ENCODE measurements at regions not wholly inside any gene's neighbourhood (a gene's known extent, or its start where the extent isn't known, plus 50 kb on each side); places are given as distances from the start of the nearest gene placed in this dataset.
"Not testable (repeated sequence)": the region's sequence is repeated elsewhere in the genome, so short reads cannot be mapped to it uniquely, and the experiment has no call there.

DNA sequence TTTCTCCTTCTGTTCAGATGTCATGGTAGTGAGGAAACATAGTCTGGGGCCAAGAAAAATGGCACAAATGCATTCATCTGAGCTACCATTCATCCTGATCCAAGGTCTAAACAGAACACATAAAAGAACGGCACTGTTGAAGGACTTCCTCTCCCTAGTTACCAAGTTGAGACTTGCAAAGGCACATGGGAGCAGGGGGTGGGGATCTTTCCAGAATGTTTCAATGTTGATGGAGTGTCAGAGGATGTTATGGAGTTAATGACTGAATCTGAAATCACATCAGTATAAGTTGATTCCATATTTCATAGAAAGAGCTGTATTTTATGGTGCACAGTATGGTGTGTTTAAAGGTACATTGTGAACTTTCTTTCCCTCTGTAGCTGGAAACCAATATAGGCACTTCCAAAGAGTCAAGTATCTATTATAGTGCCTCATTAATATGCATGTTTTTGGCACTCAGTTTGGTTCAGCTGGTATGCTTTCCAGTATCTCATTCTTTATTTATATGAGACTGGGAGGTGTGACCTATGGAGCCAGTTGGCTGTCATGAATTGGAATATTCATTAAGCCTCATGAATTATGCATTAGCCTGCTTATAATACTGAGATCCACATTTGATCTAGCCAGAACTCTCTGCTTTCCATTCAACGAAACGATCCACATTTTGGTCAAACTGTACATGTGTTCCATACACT, 603.0 kb downstream of the NR2F1-AS1 start:
- no peak for DNase-seq

DNA sequence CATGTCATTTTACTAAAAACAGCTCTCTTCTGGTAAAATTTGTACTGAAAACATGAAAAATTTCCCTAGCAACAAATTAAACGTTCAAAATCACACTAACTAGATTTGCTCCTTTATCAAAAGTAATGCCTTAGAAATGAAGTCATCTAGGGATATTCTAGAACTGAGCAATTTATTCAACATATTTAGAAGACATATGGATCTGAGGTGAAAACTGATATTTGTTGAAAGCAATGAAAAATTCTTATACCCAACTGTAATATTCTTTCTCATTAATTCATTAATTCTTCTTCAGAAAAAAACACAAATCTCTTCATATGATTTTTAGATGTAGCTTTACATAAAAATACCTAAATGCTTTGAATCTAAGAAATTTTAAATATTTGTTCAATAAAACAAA, 604.9 kb downstream of the NR2F1-AS1 start:
- DNase-seq, result no peak

DNA sequence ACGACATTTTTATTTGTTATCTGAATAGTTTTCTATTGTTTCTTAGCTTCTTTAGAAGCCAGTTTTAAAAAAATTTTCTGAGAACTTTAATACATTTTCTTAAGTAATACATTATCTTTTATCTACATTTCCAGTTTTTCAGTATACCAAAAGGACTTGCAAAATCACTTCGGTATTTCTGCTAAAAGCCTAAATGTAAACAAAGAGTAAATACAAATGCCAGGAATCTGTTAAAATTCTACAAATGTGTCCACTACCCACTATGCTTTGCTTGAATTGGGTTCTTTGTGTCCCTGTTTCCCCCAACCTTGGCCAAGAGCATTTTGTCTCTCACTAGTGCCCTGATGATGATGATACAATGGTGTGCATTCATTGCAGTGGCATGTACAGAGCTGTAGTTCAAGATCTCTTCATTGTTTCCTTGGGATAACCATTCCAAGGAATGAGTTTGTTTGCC, 611.2 kb downstream of the NR2F1-AS1 start:
- no peak for DNase-seq

DNA sequence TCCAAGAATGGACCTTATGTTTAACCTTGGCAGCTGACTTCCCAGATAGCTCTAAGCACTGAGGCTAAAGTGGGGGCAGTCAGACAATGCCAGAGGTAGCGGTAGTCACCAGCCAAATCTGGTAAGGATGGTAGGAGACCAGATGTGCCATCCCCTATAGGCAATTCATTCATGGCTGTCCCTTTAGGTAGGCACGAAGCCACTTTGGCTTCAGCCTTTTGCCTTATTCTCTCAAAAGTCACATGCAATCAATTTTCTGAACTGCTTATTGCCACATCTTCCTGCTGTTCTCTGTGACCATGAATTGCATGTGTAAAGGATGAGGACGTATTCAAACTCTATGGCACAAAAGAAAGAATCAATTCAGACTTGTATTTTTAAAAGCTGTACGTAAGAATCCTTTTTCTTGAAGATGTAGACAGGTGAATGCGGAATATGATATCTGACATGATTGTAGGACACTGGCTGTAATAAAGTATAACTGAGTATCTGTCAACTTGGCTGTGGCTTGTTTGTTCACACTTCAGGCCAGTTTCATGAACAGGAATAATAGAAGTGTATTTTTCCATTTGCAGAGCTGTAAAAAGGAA, 611.7 kb downstream of the NR2F1-AS1 start:
- DNase-seq, result no peak

DNA sequence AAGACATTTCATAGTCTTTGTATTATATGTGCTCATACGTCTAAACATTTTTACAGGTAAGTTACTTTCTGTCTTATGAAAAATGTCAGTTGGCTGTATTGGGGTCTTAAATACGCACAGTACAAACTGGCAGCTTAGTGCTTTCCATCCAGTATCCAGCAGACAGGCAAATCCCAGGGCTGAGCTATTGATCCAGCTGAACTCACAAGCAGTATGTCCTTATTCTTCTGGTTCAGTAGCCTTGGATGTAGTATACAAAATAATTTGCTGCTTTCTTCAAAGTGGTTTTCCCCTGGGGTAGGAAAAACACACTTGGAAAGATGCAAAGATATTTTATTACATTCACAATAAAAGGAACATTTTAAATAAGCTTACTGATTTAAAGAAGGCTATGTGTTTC, 617.2 kb downstream of the NR2F1-AS1 start:
- no peak for DNase-seq

DNA sequence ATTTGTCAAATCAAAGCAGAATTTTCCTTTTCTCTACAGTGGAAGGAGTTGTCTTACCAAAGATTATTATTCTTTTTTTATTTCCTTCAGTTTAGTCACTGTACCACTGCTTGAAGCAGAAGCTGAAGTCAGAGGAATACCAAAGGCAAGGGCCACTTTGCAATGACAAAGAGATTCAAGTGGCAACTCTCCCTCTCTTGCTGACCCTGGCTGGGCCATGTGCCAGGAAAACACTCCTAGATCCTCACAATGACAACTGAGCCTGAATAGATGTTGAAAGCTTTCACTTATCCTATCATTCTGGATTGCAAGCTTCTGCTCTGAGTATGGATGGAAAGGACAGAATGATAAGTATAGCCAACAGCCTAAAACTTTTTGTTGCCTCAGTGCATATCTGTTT, 618.3 kb downstream of the NR2F1-AS1 start:
- no peak for DNase-seq

DNA sequence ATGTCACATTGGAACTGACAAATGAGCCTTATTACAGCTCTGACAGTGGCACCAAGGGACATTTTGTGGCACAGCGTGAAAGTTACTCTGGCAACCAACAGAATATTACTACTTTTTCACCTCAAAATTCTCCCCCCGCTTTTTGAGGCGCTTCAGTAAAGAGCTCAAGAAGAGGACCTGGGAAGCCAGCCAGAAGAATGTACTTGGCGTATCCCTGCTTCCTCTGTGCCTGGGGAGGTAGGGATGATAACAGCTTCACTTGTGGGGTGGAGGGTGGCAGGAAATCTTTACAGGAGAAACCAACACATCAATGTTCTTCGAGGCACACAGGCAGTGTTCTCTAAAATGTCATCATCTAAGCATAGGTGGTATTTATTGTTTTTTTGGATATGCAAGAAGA, 624.1 kb downstream of the NR2F1-AS1 start:
- DNase-seq, result no peak

DNA sequence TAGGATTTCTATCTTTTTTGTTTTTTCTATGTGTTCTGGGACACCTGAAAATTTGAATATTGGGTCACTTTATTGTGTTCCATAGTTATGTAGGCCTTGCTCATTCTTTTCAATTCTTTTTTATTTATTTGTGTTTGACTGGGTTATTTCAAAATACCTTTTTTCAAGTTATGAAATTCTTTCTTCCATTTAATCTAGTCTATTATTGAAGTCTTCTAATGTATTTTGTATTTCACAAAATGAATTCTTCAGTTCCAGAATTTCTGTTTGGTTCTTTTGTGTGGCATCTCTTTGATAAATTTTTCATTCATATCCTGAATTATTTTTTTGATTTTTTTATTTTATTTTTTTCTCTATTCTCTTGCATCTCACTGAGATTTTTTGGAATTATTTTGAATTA, 628.8 kb downstream of the NR2F1-AS1 start:
- no peak for DNase-seq

DNA sequence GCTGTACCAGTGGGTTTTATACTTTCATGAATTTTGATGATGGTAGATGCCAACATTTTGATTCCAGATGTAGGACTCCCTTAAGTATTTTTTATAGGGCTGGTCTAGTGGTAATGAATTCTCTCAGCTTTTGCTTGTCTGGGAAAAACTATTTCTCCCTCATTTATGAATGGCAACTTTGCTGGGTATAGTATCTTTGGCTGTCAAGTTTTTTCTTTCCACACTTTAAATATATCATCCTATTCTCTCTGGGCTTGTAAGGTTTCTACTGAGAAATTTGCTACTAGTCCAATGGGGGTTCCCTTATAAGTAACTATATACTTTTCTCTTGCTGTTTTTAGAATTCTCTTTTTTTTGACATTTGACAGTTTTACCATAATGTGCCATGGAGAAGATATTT, 629.3 kb downstream of the NR2F1-AS1 start:
- DNase-seq, result no peak

DNA sequence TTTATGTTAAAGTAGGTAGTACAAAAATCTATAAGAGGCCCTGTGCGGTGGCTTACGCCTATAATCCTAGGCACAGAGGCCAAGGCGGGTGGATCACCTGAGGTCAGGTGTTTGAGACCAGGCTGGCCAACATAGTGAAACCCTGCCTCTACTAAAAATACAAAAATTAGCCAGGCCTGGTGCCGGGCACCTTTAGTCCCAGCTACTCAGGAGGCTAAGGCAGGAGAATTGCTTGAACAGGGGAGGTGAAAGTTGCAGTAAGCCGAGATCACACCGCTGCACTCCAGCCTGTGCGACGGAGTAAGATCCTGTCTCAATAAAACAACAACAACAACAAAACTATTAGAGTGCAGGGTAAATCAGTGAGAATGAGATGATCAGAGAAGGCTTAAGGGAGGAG, 634.5 kb downstream of the NR2F1-AS1 start:
- no peak for DNase-seq

DNA sequence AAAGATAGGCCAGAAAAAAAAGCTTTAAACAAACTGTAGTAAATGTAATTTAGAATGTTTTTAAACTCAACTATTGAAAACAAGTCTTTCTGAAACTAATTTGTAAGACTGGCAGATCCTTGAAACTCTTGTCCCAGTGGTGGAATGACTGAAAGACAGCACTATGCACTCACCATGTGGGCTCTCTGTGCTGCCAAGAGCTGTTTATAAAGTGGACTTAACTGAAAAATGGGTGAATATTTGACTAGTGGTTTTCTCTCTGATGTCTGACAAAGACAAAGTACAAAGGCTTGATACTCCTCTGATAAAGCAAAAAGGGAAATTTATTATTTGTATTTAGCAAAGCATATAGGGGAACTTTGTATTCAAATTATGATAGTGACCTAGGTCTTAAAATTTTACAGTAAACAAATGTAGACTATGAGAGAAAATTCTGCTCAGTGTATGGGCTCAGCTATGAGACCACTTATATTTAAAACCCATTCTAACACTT, 635.4 kb downstream of the NR2F1-AS1 start:
- DNase-seq, result peak; percentile 31

DNA sequence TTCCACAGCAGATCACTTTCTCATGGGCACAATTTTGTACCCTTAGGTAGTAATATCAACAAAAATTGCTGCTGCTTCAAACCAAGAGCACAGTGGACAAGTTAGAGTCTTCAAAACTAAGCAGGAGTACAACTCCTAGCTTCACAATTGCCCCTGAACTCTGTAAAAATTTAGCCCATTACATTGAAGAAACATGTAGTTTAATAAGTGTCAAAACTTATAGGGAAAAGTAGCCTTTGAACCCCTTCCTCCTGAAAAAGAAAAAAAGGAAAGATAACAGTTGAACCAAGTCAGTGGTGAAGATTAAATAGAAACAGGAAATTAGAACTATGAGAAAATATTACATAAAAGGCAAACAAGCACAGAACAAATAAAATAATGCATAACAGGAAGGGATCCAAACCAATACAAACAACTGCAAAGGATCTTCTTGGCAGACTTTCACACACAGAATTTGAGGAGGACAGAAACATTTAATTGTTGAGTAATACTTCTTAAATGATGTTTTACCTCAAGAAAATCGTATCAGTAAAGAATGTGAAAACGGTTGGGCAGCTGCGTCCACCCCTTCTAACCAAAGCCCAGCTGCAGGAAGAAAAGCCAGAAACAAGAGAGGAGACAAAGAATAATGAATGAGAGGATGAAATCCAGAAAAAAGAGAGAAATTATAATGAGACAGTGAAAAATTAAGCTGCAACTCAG, 636.0 kb downstream of the NR2F1-AS1 start:
- DNase-seq, result no peak

DNA sequence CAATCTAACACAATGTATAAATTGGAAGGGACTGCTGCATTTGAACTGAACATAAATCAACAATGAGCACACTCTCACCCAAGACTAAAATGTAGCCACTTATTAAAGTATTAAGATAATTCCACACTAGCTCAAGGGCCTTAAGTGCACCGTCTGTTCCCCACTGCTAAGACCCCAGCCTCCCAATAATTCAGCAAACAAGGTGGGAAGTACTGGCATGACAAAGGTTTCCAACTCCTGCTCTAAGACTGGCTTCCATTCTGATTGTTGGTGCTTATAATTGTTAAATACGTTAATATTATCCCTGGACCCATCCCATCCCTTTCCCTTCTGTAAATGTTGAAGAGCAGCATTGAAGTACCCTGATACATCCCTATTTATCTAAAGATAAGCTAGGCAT, 636.7 kb downstream of the NR2F1-AS1 start:
- no peak for DNase-seq

DNA sequence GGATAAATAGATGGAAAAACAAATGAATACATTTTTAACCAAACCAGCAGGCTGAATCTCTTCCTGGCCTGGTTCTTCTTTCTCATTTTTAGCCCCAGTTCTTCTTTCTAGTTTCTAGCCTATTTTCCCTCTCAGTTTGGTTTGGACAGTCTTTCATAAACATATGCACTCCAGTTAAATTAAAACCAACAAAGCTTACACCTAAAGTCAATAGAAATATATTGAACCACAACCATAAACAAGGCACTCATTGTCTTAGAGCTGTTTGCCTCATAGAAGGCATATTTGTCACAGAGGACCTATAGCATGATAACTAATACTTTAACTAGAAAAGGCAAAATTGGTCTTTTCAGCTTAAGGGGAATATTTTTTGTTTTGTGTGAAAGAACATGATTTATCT, 638.3 kb downstream of the NR2F1-AS1 start:
- no peak for DNase-seq

DNA sequence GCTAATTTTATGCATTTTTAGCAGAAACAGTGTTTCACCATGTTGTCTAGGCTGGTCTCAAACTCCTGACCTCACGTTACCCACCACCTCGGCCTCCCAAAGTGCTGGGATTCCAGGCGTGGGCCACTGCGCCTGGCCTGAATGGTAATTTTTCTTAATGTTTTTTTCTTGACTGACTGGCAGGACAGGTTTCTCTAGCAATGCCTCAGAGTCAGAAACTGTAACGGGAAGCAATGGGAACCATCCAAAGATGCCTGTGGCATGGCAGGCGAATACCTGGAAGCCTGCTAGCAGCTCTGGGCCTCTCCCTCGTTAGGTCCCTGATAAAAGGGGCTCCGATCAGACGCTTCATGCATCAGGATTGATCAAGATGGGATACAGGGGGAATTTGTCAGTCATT, 639.2 kb downstream of the NR2F1-AS1 start:
- DNase-seq, result no peak

DNA sequence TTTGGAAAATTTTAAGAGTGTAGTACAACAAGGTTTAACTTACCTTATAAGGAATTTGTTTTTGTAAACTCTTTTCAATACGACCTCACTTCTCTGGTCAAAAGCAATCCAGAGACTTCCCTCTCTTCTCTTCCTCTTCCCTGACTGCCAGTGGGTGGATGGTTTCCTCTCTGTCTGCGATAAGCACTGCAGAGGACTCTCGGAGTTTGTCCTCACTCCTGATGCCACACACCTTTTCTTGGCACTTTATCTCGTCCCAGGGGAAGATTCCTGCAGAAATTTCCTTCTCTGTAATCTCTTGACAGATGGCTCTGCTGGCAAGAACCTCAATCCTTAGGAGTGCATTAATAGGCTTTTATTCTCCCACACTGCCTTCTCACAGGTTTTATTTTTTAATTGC, 641.6 kb downstream of the NR2F1-AS1 start:
- peak; percentile 76 for DNase-seq

DNA sequence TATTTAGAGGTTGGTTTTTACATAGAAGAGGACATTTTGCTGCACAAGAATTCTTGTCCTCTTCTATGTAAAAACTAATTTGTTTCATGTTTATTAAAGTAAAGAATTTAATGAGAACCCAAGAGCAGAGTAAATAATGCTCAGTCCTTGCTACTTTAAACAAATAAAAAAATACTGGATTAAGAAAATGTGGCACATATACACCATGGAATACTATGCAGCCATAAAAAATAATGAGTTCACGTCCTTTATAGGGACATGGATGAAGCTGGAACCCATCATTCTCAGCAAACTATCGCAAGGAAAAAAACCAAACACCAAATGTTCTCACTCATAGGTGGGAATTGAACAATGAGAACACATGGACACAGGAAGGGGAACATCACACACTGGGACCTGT, 643.6 kb downstream of the NR2F1-AS1 start:
- not testable (repeated sequence) for DNase-seq

DNA sequence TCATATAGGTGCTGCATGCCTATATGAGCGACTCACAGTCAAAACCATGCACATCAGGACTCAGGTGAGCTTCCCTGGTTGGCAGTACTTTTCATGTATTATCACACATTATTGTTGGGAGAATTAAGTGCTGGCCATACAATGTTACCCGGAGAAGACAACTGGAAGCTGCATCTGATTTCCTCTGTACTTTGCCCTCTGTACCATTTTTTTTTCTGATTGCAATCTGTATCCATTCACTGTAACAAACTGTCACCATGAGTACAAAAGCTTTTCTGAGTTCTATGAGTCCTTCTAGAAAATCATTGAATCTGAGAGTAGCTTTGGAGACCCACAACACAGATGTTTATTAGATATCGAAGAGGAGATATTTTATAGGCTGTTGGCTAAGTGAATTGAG, 651.0 kb downstream of the NR2F1-AS1 start:
- no peak for DNase-seq

DNA sequence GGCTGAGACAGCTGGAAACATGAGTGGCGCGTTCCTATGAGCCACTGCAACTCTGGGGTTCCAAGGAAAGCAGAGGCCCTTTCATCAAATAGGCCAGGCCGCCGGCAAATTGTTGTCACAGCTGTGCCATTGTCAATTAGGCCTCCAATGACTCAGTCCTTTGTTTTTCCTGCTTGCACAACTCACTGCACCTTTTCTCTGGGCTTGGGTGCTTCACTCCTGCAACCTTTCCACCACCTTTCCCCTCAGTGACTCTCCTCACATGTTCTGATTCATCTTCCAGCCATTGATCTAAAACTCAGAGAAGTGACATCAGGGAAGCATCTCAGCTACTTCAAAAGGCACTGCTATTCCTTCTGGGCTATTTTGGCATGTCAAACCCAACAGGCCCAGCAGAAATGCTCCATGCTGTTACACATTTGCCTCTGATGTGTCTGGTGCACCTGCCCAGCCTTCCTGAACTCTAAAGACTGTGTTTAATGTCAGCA, 653.7 kb downstream of the NR2F1-AS1 start:
- DNase-seq, result no peak

DNA sequence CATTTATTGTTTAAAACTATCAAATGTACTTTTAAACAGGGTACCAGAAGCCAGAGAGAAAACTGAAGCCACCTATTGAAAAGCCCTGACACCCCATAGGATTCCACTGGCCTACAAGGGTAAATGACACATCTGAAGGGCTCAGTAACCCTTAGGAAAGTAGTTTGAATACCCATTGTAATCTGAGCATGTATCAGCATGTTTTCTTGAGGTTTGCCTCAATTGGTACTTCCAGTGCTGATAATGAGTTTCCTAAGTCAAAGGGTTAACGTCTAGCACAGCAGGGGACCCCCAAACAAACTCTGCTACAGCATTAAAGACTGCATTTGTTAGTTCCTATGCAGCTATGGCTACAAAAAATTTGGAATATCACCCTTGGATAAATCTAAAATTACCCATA, 657.1 kb downstream of the NR2F1-AS1 start:
- DNase-seq, result no peak

DNA sequence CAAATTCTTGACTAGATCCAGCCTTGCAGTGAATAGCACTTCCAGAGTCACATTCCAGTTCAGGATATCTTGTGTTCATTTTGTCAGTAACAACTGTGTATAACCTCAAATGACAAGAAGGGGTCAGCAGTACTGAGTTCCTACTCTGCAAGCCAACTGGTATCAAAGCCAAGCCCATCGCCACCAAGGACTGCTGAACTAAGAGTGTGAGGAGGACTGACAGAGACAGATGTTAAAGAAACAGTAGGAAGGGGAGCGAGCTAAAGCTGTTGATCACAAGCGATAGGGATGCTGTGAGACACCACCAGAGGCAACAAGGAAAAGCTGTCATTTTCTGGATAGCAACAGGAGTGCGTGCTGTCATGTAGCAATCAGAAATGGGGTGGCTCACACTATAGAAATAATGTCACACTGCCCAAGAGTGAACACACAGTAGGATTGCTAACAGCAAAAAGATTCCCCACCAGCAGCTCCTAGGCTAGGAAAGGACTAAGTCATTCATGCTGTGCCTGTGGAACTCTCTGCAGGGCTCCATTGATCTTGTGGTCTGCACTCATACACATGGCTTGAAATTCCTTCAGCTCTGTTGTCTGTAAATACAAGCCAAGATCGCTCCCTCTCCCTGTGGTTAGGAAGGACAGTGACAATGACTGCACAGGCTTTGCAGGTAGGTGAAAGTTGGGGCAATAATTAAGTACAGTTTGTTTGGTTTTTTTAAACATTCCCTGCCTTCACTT, 658.6 kb downstream of the NR2F1-AS1 start:
- DNase-seq, result no peak

DNA sequence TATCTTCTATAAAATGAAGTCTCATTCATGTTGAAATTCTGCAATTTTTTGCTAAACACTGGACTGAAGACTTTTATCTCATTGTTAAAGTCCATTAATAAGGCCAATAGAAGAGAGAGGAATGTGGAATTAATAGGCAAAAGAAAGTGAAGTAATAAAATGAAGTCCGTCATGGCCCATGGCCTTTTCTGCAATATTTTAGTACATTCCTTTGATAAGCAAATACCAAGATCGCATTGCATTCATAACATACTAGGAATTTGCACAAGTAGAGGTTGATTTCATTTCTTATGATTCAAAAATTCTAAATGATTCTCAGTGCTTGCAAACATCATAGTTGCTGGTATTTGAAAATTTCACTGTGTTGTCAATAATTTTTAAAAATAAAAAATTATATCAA, 664.0 kb downstream of the NR2F1-AS1 start:
- DNase-seq, result no peak

DNA sequence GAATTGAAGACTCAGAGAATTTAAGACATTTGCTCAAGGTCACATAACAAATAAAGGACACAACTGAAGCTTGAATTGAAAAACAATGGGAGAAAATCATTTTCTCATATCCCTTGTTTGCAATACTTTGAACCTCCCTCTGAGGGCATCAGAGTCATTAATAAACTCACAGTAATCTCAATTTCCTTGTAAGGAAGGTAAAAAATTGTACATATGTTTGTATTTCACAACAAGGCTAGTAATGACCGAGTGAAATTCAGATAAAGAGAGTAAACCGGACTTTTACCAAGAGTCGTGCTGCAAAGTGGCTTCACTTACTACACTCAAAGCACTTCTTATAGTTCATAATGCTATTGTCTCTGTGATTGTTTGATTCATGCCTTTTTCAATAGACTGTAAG, 665.0 kb downstream of the NR2F1-AS1 start:
- no peak for DNase-seq
